Limb (tissue), 2 donors: ENCODE measurements at regions not wholly inside any gene's neighbourhood (a gene's known extent, or its start where the extent isn't known, plus 50 kb on each side); places are given as distances from the start of the nearest gene placed in this dataset.
A peak's percentile ranks its signal among the peaks of the same experiment; 100 is the strongest.

ENCODE experiments used
- DNase-seq, 2 donors: peaks; one replicate each; pipeline ENCODE4 v3.0.0-alpha.2; 2016; ENCODE audit errors: extremely low spot score in 2 of 2

DNA sequence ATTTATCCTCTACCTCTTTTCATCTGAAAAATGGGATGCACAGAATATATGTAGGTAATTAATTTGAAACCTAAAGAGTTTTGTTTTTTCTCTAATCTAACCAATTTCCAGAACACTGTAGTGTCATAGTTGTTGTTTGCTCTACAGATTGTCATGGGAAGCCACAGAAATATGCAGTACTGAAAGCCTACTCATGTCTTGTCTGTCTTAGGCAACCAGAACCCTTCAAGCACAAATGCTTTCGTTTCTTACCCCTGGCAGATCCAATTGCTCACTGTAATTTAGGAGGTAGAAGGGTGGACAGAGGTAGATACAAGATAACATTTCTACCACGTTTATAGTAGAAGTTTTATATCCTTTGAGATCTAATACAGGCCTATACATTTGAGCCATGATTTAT lies 330.2 kb upstream of the NOVA1 start:
- no peak for DNase-seq

DNA sequence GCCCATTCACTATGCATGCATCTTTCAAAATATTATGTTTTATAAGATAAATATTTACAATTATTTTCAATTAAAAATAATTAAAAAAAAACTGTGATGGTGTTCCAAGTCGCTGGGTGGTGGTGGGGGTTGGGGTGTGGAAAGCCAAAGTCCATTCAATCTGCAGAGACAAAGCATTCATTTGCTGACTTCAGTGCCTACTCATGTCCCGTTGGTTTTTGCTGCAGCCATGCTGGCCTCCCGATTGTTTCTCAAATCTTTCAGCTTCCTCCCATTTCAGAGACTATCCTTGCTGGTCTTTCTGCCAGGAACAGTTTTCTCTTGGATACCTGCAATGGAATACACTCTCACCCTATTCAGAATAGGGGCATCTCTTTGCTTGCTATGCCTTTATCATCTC lies 331.5 kb upstream of the NOVA1 start:
- DNase-seq = no peak

DNA sequence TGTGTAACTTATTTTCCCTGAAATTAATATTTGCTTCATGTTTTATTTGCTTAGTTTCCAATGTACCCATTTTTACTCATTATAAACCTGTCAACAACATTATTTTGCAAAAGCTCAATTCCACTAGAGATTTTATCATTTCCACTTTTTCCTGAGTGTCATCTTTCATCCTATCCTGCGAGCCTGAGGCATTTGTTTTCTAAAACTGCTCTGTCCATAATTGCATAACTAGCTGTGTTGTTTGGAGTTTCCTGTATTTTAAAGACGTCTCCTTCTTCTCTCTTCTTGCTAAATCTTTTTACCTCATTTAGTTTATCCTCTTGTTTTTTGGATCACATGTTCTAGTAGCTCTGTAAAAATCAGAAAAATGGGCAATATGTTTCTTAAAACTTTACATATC lies 332.7 kb upstream of the NOVA1 start:
- DNase-seq = no peak

DNA sequence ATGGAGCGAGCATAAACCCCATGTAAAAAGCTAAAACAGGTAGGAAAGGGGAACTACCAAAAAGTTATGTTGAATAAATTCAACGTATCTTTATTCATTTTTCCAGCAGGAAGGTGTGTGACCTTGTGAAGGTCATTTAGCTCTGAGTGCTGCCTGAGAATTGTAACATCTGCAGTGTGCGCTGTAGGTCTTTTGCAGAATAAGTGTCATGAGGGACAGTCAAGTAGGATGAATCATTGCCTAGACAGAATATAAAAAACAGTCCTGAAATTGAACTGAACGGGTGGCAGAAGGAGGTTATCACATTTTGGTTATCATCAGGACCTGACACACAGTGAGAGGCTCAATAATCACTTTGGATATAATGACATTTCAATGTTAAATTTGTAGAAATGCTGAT lies 334.8 kb upstream of the NOVA1 start:
- no peak for DNase-seq

DNA sequence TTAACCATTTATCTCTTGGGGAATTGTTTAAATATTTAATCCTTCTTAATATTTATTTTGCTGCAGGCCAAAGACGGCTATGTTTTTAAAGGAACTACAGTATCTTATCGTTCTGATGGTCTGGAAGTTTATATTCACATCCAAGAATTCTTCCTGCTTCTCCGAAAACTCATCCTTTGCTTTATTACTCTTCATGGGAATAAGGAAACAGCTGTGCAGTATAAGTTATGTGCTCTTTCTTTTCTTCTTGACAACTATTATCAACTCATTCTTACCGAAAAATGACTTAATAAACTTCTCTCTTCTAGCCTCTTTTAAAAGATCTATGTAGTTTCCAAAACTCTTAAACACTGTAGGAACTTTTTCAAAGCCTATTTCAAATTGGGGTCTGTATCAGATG lies 335.6 kb upstream of the NOVA1 start:
- DNase-seq = no peak

DNA sequence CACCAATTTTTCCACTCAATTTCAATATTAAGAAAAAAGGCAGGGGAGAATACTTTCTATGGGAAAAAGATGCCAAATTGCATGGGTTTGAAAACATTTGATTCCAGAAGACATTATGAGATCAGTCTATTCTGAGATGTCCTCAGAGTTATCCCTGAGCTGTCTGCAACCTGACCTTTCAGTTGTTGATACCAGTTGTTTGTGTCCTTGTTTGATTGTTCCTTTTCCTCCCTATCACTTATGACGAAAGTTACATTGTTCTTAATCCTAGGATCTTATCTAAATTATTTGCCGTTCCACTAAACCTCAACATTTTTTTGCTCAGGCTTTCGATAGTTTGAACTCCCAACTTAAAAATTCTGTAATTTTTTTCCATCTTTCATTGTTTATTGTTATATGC lies 336.3 kb upstream of the NOVA1 start:
- DNase-seq = no peak

DNA sequence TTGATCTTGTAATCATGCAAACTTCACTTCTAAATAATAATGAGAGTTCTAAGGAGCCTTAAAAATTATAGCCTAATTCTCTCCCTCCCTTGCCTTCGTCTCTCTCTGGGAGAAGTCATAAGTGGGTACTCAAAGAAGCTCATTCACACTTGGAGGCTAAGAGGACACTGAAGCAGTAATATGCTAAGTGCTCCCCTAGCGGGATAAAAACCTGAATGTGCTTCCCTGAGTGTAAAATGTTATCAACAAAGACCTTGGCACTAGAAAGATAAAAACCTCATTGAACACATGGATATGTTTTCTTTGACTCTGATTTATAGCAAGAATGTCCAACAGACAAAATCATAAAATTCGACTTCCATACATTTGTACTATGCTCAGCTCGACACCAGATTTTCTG lies 337.9 kb upstream of the NOVA1 start:
- DNase-seq = no peak

DNA sequence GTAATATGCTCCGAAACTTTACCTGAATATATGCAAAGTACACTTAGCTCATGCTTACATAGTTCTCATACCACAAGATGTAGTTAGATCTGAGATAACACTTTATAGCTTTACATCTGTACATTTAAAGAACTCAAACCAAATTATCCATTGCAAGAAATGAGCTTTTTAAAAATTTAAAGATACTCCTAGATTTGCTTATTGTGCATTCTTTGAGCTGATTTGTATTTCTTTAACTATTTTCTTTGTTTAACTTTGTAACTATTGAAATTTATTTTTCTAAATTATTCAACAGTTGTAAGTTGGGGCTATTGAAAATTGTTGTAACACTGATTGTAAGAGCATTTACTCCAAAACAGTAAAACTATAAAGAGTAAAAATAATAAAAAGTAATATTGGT lies 340.2 kb upstream of the NOVA1 start:
- no peak for DNase-seq

DNA sequence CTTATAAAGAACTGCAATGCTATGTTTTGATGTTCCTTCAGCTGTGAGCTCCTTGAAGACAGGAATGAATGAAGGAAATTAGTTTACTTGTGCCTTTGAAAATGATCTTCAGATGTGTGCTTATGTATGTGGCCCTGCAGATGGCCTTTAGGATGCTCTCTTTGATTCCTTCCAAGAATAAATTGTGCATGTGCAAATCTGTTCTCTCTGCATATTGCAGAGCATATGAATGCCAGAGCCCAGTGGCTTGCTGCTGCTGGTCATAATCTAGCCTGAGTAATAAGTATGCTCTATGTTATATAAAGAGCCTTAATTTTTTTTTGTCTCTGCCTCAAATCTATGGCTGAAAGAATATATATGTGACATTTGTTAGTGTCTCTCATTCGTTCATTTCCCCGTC lies 341.9 kb upstream of the NOVA1 start:
- DNase-seq = no peak

DNA sequence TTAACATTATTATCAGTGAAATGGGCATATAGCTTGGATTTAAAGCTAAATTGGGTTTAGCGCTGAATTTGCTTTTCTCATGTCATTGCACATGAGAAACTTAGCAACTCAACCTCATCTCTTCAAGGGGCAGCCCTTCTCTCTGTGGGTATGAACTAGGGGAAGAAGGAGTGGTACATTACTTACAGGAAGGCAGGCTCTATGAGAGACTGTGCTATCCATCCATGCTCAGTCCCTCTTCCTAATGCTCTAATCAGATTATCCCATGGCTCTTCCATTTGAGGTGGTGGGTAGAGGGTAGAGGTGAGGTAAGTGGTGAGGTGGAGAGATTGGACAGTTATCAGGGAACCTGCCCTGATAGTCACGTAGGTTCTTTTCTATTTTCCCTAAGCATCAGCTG lies 343.7 kb upstream of the NOVA1 start:
- DNase-seq = no peak

DNA sequence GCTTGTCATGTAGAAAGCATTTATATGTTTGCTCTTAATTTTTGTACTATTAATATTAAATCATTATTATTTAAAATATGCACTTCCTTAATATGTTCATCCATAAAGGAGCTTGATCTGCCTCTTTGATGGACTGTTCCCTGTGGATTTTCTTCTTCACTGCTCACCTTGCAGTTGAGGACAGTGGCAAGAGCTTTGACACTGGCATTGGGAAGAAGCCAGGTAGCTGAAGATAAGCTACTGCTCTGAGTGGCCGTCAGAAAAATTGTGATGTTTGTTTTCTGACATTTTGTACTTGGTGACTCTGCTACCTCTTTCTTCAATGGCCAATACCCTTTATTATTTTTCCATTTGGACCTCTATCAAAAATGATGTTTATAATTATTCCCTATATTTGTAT lies 349.4 kb upstream of the NOVA1 start:
- DNase-seq = no peak

DNA sequence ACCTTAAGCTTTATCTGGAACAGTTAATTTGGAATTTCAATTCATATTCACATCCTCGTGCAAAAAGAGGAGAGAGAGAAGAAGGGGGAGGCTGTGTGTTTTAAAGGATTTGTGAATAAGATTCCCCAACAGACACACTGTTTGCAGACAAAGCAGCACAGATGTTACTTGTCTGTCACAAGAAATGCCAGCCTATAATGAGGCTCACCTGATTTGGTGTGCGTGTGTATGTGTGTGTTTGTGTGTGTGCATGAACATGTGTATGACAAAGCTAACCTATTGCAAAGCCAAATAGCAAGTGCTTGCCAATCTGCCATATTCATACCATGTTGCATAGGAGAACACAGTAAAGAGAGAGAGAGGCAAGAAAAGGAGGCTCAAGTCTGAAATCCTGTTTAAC lies 361.6 kb upstream of the NOVA1 start:
- no peak for DNase-seq

DNA sequence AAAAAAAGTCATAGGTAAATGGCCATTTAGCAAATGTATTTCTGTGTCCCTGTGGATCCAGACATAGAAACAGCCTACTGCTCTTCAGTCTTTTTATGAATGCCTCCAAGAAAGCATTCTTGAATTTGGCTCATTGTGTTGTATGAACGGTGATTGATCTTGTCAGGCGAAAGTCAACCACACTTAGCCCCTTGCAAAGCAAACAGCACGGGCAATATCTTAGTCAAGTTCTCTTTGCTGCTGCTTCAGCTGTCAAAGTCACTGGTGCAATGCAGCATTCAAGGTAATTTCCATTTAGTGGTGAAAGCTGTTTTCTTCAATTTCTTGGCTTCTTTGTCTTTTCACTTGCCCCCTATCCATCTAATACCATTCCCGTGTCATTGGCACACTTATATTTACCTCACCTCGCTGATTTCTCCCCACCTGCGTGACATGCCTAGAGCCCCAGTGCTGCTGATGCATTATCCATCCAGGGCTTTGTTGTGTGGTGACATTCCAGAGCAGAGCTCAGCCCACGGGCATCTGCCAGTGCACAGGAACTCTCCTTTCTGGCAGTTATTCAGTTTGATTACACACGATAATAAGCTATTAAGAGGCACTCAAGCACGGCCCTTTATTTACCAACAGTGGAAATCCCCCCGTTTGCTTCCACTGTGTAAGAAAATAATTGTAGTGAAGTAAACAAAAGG lies 362.3 kb upstream of the NOVA1 start:
- DNase-seq = no peak

DNA sequence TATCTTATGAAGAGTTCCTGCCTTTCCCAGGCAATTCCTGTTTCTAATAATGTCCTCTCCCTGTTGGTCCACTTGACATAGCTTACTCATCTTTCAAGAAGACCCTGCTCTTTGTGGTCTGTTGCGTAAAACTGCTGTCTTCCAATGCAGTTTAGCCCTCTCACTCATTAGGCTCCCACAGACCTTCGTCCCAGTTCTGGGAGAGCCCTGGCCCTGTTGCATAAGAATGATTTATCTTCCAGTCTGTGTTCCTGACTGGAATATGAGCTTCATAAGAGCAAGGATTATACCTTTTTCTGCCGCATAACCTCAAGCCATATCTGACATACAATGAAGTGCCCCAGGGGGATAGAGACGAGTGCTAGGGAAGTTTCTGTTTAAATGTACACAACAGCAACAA lies 365.9 kb upstream of the NOVA1 start:
- DNase-seq = no peak

DNA sequence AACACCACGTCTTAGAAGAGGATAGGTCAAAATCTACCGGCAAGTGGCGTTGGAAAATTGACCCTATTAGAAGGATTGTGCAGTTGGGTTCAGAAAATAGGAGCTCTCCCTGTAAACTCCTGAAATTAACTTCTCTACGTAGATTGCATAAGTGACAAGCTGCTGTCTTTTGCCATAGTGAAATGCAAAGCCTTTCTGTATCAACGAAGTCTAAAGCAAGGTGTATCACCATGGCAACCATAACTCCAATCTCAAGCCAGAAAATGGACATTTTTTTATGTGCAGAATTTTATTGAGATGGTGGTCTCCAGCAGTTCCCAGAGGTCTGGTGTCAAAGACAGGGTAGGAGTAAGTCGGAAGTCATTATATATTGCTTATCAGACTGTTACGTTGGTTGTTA lies 367.7 kb upstream of the NOVA1 start:
- no peak for DNase-seq

DNA sequence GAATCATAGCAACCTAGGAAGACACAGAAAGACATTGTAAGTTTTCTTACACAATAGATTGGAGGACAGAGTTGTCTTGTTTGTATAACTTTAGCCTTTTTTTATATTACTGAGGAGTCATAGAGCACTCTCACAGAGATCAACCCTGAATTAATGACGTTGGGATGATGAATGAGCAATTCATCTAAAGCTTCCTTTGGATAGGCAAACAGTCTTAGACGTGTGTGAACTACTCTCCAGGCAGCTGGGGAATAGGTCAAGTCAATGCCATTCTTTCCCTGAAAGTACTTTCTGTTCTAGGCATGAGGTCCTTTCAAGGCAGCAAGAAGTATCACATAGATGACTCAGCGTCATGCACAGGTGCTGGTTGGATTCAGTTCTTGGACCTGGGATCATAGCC lies 369.1 kb upstream of the NOVA1 start:
- no peak for DNase-seq

DNA sequence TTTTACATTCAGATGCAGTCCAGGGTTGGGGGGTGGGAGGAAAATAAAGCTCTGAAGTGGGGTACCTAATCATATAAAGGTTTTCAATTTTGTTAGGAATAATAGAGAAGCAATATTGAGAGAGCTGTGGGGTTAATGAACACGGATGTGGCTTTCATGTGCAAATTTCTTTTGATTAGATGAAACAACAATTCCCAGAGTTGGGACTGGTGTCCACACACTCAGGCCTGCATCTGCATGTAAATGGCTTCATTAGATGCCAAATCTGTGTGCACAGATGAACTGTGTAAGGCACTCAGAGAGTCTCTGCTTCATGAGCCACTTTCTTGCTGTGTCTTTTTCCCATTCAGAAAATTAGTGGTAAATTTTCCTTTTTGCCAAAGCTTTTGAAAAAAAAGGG lies 377.1 kb upstream of the NOVA1 start:
- no peak for DNase-seq

DNA sequence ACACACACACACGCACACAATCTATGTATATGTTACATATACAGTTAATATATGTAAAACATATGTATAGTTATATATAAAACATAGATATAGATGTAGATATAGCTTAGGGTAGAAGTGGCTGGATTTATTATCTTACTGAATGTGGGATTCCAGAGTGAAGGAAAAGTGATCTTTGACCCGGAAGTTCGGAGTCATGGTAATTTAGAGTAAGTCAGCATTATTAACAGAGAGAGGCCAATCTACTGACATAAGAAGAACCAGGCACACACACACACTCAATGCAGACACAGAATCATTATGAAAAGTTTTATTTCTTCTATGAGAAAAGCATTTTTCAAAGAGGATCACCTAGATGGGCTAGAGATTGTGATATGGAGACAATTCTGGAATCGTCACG lies 384.2 kb upstream of the NOVA1 start:
- no peak for DNase-seq

DNA sequence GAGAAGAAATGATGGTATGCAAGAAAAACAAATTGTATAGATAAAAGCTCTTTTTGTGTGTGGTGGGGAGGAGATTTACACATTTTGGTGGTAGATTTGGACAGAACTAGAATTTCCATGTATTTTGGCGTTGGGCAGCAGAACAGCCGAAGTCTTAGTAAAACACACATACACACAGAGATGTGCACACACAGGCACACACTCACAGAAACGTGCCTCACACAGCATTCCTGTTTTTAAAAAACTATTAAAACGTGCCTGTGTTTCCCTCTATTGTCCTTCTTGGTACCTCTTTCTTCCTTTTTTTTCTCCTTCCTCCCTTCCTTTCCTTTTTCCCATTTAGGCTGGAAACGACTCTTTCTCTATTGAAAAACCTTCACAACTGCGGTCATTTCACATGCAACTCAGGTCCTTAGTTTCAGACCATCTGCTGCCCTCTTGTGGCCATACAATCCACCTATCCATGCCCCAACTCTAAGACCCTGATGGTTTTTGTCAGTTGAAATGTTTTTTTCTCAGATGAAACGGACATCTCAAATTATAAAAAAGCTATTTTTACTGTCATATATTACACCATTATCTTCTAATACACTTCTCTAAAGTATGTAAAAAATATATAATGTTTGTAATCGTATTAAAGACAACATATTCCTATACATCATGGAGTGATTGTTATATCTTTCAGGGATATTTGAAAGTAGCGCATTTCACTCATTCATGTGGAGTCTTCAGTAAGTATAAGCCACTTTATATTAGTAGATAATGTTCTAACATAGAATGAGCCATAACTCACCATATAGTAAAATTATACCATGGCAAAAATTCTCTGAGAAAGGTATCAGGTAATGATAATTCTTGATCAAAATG lies 386.7 kb upstream of the NOVA1 start:
- peak; percentile 54 to 71 for DNase-seq

DNA sequence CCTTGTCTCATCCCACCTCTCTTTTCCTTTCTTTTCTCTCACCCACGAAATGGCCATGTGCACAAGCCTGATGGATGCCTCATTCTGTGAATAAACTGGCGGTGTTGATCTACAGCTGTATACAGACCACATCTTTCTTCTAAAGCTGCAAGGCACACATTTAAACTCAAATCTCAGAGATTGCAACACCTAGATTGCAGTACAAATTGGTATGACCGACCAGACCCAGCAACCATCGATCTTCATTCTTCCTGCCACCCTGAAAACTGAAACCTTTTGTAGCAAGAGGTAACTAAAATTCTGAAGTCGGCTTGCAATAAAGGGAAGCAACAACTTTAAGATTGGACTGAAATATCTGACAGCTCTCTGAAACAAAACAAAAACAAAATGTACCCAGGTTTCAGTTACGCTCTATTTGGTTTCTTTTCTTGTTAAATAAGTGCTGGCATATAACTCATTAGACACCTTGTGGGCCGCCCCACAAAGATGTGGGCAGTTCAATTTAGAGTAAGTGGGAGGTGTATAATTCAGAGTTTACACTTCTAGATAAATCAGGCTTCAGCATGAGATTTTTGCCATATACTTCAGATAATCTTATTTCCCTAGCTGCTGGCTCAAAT lies 390.0 kb upstream of the NOVA1 start:
- no peak for DNase-seq

DNA sequence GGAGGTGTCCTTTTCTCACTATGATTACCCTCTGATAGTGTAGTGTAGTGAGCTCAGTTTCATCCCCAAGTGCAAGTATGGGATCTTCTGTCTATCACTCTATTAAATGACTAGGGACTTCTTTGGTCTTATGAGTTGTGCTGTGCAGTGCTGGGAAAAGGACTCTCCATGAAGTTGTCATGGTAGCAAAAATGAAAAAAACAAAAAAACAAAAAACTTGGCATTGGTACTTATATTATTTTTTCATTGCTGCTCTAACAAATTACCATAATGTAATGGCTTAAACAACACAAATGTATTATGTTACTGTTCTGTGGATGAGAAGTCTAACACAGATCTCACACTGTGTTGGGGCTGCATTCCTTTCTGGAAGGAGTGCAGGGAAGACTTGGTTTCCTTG lies 393.1 kb upstream of the NOVA1 start:
- no peak for DNase-seq

DNA sequence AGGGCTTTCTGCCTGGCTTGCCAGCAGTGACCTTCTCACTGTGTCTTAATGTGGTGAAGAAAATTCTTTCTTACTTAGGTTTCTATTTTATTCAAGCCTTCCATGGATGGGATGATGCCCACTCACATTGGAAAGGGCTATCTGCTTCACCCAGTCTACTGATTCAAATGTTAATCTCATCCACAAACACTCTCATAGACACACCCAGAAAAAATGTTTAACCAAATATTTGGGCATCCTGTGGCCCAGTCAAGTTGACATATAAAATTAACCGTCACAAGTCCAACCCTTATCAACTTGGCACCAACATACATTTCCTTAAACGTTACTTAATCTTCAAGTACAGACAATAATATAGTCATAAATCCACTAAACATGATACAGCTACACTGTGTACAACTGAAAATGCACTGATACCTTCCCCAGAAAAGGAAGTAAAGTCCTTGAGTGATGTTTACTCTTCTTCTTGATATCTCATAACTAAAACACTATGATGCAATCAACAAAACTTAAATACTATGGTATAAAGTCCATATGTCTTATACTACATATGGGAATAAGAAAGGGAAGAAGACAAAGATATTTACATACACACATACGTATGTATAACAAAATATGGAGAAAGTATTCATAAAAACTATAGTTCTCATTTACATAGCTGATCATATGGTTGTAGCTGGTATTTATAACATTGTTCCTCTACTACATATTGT lies 394.7 kb upstream of the NOVA1 start:
- no peak for DNase-seq
